Glomerular visceral epithelial cell (primary cell): ENCODE measurements at regions not wholly inside any gene's neighbourhood (a gene's known extent, or its start where the extent isn't known, plus 50 kb on each side); places are given as distances from the start of the nearest gene placed in this dataset.

Experiments used
- DNase-seq: peaks from one replicate; pipeline ENCODE4 v3.0.0-alpha.2; 2016; ENCODE audit errors: extremely low spot score

DNA sequence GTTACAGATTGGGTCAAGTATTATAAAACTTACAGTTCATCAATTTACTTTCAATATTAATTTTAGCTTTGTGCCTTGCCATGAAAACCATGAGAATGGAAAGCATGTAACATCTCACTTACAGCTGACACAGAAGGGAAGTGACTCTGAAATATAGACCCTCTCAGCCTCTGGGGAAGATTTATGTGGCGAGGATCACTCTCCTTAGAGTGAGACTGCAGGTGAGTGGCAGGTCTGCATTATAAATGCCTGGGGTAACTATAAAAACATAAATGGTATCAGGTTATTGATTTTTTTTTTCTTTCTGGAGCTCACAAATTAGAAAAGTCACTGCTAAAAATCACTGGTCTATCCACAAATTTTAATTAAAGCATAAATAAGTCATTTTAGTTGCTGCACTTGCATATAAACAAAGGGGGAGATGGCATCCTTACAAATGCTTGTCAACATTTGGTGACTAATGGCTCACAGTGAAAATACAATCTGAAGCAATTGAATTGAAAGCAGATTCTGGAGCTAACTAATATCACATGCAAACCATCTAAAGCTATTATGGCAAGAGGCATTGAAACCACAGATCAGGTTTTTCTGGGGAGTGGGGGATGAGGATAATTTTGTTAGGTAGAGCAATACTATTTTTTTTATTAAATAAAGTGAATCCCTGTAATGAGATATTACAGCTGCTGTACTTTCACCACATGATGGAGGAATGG, 200.9 kb downstream of the TM2D1 start:
- DNase-seq: no peak

DNA sequence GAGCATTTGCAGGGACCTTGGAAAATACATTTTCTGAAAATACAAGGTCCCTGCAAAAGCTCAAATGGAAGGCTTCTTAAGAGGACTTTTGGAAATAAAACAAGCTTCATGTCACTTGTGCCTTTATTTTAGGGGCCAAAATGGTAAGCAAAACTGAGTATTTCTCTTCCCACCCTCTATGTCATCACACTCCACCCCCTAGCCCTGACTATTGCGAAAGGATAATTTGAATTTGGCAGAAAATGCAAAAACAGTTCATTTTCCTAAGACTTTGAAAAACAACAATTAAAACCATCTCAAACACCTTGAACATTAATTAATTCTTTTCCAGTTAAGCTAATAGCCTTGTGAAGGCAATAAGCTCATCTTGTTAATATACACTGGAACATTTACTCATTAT, 201.7 kb downstream of the TM2D1 start:
- no peak for DNase-seq

DNA sequence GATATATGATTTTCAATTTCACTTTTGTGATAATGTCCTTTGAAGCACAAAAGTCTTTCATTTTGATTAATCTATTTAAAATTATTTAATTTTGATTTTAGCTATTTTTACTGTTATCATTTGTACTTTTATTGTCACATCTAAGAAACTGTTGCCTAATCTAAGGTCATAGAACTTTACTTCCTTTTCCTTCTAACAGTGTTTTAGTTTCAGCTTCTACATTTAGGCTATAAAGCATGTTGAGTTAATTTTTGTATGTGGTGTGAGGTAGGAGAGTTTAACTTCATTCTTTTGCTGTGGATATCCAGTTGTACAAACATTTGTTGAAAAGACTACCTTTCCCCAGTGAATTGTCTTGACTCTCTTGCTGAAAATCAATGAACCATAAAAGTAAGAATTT, 204.5 kb downstream of the TM2D1 start:
- DNase-seq: no peak

DNA sequence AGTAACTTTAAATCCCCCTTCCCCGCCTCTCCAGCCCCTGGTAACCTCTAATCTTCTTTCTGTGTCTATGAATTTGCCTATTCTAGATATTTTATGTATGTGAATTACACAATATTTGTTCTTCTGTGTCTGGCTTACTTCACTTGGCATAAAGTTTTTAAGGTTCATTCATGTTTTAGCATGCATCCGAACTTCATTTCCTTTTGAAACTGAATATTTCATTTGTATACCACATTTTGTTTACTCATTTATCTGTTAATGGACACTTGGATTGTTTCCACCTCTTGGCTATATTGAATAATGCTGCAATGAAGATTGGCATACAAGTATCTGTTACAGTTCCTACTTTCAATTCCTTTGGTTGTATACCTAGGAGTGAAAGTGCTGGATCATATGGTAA, 205.3 kb downstream of the TM2D1 start:
- DNase-seq: no peak

DNA sequence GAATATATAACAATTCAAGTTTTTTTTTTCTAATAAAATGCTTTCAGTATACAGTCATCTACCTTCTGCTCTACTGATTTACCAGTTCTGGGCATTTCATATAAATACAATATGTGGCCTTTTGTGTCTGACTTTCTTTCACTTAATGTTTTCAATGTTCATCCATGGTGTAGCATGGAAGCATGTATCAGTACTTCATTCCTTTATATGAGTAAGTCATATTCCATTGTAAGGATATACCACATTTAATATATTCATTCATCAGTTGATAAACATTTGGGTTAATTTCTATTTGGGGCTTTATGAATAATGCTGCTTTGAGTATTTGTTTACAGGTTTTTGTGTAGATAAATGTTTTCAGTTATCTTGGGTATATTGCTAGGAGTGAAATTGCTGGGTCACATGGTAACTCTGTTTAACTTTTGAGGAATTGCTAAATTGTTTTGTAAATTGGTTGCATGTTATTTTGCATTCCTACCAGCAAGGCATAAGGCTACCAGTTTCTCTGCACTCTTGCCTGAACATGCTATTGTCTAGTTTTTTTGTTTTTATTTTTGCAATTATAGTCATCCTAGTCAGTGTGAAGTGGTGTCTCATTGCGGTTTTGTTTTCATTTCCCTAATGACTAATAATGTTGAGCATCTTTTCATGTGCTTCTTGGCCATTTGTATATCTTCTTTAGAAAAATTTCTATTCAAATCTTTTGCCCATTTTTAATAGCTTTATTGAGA, 206.1 kb downstream of the TM2D1 start:
- no peak for DNase-seq

DNA sequence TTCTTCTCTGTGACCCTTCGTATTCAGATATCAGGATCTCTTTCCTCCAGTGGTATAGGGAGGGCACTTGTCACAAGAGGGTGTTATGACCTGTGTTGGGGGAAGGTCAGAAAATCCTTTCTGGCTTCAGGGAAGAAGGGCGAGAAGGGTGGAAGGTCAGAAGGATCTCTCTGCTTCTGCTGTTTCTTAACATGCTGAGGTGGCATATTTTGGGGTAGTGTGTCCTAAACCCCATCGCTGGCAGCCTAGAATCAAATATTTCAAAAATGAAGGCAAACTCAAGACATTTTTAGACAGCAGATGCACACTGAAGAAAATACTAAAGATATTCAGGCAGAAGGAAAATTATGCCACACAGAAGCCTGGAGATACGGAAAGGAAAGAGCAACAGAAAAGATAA, 207.6 kb downstream of the TM2D1 start:
- no peak for DNase-seq

DNA sequence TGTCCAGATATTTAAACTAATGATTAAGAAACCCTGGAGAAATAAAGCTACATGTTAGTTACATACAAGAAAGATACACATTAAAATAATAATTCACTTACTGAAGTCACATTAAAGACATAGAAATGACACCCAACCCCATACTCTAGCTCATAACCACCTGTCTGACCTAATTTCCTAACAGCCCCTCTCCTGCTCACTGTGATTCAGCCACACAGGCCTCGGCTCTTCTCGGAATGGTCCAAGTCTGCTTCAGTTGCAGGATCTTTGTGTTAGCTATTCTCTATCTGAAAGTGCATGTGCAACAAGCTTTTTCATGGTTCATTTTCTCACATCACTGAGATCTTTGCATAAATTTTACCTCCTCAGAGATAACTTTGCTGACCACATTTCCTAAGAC, 209.8 kb downstream of the TM2D1 start:
- DNase-seq: no peak
